ENCODE measurements at regions not wholly inside any gene's neighbourhood (a gene's known extent, or its start where the extent isn't known, plus 50 kb on each side); places are given as distances from the start of the nearest gene placed in this dataset.
"Not testable (repeated sequence)": the region's sequence is repeated elsewhere in the genome, so short reads cannot be mapped to it uniquely, and the experiment has no call there.

DNA sequence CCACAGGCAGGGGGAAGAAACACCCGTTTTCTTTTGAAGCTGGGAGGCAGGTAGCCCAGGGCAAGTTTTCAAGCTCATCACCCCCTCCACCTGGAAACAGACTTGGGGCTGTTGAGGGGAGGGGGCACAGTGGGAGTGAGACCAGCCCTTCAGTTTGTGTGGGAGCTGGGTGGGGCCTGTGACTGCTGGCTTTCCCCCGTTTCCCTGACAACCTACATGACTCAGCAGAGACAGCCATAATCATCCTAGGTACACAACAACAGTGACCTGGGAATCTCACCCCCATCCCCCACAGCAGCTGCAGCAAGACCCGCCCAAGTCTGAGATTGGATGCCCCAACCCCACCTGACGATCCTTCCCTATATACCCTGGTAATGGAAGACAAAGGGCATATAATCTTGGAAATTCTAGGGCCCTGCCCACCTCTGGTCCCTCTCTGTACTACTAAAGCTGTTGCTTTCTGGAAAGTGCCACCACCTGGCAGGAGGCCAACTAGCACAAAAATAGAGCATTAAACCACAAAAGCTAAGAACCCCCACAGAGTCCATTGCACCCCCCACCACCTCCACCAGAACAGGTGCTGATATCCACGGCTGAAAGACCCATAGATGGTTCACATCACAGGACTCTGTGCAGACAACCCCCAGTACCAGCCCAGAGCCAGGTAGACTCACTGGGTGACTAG, 422.2 kb upstream of the SGO1 start:
- DNase-seq: no peak

DNA sequence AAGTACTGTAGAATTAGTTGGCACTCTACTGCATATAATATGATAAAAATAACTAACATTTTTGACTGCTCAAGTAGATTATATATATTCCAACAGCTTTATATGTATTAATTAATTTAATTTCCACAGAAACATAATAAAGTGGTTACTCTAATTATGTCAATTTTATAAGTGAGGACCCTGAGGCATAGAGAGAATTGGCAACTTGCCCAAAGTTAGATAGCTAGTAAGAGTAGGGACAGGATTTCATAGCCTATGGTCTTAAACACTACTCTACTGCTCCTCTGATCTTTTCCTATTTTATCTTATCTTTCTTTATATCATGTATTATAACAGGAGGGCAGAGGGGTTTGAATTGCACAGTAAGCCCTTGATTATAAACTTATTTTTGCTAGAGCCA, 418.7 kb upstream of the SGO1 start:
- no peak for DNase-seq

DNA sequence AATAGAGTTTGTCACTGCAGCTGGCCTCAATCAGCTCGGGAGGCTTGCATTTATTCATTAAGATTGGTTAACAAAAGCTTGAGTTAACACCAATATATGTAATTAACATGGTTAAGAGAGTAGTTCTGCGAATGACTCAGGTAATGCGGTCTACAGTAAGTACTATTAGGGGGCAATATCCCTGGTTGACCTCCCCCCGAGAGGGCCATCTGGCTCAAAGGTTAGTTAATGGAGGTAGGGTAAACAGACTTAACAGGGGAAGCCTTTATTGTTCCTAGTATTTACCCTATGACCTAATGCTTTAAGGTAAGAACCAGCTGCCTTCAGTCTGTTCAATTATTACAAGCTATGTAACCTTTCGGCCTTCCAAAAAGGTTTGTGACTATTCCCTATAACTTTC, 403.3 kb upstream of the SGO1 start:
- DNase-seq: no peak

- no peak for DNase-seq
These were observed 402.8 kb upstream of the SGO1 start for GRCh38 chr3:20588781-20589180.

DNA sequence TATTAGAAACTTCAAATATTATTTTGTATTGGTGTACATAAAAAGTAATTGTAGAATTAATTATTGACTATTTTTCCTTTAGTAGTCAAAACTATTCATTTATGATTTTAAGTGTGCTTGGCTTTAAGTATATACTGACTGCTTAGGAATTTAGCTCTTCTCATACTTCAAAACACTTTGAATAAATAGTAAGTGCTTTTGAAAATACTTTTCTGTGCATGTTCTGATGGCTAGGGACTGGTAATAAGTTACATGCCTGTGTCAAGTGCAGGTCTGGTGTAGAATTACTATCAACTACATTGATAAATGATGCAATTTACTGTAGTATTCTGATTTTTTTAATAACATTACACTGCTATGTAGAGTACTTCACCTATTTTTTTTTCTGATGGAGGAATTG, 397.6 kb upstream of the SGO1 start:
- DNase-seq: no peak

- DNase-seq: no peak
These were observed 390.2 kb upstream of the SGO1 start for GRCh38 chr3:20576228-20576627.

- DNase-seq: no peak
These were observed 389.1 kb upstream of the SGO1 start for GRCh38 chr3:20575146-20575545.

DNA sequence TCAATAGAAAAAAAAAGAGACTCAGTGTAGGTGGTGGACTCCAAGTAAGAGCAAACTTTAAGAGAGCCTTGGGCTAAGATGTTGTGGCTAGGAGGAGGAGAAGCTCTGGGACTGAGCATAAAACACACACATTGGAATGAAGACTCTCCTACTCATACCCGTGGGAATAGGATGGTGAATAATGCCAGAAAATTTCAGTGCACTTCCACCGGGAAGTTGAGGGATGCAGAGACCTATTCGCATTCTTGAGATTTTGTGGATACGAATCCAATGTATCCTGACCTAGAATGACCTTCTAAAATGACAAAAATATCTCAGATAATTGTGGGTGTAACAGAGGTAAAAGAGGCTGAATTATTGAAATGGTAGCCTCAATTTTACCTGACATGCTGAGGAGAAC, 388.7 kb upstream of the SGO1 start:
- DNase-seq: no peak

DNA sequence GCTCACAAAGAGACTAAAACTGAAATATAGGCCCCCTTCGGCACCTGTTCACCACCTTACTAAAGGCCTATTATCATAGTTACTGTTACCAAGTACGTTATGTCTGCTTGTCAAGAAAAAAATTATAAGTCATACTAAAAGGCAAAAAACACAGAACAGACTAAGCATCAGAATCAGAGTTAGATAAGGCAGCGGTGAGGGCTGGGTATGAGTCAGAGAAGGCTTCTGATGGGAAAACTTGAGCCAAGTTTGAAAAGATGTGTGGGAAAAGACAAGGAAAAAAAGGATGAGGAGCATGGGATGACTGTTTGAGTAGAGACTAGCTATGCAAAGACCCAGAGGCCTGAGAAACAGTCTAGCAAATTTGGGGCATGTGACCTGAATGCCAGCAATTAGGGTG, 387.2 kb upstream of the SGO1 start:
- DNase-seq: no peak

DNA sequence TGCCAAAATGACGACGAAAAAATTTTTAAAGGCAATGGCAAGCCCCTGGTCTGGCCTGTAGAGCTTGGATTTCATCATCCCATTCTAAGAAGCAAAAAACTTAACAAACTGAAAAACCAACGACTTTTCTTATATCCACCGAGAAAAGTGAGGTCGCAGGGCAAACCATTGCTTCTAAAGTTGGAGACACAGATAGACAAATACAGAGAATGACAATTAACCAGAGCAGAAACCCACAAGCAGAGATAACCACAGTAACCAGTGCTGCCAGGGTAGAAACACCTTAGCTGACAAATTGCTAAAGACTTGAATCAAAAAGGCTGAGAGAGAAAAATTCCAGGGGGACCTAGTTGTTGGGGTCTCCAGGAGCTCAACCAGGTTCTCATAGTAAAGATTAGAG, 386.5 kb upstream of the SGO1 start:
- no peak for DNase-seq

DNA sequence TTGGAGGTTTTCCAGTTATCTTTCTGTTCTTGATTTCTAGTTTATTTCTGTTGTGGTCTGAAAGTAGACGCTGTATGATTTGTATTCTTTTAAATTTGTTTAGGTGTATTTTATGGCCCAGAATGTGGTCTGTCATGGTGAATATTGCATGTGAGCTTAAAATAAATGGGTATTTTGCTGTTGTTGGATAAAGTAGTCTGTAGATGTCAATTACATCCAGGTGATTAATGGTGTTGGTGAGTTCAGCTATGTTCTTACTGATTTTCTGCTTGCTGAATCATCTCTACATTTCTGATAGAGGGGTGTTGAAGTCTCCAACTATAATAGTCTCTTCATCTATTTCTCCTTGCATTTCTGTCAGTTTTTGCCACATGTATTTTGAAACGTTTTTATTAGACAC, 383.3 kb upstream of the SGO1 start:
- DNase-seq: no peak

GRCh38 chr3:20564966-20565365, 379.0 kb upstream of the SGO1 start:
- no peak for DNase-seq

GRCh38 chr3:20563985-20564384, 378.0 kb upstream of the SGO1 start:
- DNase-seq: no peak

GRCh38 chr3:20563251-20563650, 377.2 kb upstream of the SGO1 start:
- no peak for DNase-seq

GRCh38 chr3:20561166-20561565, 375.2 kb upstream of the SGO1 start:
- no peak for DNase-seq

DNA sequence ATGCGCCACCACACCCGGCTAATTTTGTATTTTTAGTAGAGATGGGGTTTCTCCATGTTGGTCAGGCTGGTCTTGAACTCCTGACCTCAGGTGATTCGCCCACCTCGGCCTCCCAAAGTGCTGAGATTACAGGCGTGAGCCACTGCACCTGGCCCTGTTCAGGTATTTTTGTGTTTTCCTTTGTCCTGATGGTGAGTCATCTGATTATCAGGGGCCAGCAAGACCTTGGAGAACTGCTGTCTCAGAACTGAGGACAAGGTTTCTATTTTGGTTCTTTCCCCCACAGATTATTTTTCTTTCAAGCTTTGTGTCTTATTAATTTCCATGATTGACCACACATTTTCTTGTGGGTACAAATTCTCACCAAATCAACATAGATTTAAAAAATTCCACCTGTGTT, 374.4 kb upstream of the SGO1 start:
- not testable (repeated sequence) for DNase-seq

GRCh38 chr3:20558161-20558560, 372.2 kb upstream of the SGO1 start:
- no peak for DNase-seq

- no peak for DNase-seq
These were observed 370.7 kb upstream of the SGO1 start for GRCh38 chr3:20556661-20557060.

DNA sequence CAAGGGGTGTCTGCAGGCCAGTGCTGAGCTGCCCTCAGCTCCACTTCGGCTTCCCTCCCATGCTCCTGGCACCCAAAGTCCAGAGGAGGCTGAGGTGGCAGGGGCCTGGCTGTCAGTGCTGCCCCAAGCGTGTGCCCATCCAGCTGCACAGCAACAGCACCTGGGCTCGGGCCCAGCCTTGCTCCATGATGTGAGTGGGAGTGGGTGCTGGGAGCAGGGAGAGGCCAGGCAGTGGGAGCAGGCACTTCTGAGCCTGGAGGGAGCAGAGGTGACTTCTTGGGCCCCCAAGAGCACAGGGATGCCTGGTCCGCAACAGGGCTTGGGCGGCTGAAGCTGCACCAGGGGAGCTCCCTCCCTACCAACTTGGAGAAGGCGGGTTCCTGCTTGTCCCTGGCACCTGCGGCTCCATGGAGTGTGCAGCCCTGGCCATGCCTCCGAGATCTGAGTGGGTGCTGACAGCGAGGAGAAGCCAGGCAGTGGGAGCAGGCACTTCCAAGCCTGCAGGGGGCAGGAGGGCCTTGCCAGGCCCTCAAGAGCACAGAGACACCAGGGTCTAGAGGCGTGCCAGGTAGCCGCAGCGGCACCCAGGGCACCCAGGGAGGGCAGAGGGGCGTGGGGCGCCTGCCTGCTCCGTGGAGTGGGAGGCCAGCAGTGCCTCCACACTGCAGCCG, 366.7 kb upstream of the SGO1 start:
- no peak for DNase-seq

DNA sequence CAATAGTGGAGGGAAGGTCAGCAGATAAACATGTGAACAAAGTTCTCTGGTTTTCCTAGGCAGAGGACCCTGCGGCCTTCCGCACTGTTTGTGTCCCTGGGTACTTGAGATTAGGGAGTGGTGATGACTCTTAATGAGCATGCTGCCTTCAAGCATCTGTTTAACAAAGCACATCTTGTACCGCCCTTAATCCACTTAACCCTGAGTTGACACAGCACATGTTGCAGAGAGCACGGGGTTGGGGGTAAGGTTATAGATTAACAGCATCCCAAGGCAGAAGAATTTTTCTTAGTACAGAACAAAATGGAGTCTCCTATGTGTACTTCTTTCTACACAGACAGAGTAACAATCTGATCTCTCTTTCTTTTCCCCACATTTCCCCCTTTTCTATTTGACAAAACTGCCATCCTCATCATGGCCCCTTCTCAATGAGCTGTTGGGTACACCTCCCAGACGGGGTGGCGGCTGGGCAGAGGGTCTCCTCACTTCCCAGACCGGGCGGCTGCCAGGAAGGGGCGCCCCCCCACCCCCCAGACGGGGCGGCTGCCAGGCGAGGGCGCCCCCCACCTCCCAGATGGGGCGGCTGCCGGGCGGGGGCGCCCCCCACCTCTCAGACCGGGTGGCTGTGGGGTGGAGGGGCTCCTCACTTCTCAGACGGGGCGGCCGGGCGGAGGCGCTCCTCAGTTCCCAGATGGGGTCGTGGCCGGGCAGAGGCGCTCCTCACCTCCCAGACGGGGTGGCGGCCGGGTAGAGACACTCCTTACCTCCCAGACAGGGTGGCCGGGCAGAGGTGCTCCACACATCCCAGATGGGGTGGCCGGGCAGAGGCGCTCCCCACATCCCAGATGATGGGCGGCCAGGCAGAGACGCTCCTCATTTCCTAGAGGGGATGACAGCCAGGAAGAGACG, 361.6 kb upstream of the SGO1 start:
- not testable (repeated sequence) for DNase-seq

DNA sequence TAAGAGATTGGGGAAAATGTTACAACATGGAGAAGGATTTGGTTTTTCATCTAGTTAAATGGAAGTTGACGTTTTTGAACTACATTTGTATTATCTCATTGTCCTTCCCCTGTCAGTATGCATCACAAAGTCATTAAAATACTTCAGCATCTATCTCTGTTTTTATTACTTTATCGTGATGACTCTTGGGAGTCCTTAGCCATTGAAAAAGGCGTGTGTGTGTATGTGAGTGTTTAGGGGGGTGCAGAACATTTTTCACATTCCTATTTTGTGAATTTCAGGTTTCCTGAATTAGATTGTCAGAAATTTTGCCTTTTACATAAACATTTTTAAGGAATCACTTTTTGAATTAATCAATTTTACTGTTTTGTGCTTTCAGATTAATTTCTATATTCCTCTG, 360.6 kb upstream of the SGO1 start:
- no peak for DNase-seq

GRCh38 chr3:20543535-20544226, 357.7 kb upstream of the SGO1 start:
- DNase-seq: no peak

DNA sequence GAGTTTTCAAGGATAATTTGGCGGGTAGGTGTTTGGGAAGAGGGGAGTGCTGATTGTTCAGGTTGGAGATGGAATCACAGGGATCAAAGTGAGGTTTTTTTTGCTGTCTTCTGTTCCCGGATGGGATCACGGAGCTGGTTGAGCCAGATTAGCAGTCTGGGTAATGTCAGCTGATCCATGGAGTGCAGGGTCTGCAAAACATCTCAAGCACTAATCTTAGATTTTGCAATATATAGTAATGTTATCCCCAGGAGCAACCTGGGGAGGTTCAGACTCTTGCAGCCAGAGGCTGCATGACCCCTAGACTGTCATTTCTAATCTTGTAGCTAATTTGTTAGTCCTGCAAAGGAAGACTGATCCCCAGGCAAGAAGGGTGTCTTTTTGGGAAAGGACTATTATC, 354.1 kb upstream of the SGO1 start:
- DNase-seq: no peak
